HG02970 (cell line): ENCODE measurements at regions not wholly inside any gene's neighbourhood (a gene's known extent, or its start where the extent isn't known, plus 50 kb on each side); places are given as distances from the start of the nearest gene placed in this dataset.

Experiments
- ATAC-seq: cut with Tn5 transposase; IDR thresholded peaks from one replicate; pipeline ENCODE4 v1.9.1; 2021; ENCODE audit warnings: mild to moderate bottlenecking, moderate library complexity, moderate number of reproducible peaks; ENCODE audit not compliant: unreplicated experiment, low FRiP score

- peak; percentile 73 for ATAC-seq
These were observed 98.6 kb downstream of the BCL2L11 start for GRCh38 chr2:111219285-111219684.

DNA sequence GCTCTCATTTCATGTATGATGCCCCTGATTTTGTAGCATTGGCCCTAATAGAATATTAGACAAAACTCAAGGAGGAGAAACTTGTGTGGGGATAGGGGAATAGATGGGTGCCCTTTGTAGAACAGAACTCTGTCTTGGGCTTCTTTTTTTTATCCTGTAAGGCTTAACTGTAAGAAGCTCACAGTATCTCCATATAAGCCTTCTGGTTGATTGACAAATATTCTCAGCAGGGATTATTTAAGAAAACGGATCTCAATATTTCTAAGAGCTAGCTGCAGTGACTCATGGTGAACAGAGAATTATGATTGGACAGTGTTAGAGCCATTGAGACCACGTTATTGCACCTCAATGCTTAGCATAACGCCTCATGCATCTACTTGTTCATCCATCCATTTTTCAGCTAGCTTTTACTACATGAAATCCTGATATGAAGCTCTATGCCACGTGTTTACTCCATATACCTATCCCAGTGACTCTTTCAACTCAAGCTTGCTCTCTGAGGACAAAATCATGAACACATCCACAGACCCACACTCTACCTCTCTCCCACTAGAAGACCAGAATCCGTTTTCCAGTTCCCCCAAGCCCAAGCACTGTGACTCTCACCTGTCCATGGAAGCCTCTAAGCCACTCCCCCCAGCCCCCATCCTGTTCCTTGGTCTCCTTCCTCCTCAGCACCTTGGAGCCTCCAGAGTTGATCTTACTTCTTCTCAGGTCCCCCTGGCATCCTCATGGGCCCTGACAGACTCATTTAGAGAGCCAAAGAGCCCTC is 99.2 kb downstream of the BCL2L11 start:
- no peak for ATAC-seq

DNA sequence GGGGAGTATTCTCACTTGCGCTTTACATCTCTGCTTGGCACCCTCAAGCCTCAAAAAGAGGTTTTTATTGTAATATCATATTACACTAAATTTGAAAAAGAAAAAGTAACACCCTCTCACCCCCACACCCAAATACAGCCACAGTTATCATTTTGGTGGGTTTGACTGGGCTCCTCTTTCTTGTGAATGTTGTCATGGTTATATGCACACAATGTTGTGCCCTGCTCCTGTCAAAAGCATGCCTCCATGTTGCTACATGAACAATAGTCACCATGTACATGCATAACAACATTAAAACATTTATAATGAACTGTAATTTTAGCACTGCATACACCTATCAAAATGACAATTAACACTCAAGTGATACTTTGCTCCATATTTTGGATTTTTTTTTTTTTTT is 100.2 kb downstream of the BCL2L11 start:
- ATAC-seq, result no peak

DNA sequence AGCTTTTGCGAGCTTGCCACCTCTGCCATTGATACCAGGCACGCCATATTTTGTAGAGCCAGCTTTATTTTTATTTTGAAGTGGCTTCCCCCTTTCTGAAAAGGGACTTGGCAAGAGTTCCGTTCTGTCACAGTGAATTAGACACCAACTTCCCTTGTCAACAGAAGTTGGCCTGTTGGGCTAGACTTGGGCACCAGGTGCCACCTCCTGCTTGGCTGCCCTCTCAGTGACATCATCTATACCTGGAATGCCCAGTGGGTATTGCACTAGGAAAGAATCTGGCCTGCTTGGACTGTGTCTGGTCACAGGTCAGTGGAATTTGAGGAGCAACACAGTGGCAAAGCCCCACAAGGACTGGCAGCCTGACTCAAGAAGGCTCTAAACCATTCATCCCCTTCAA is 101.0 kb downstream of the BCL2L11 start:
- ATAC-seq, result no peak

GRCh38 chr2:111222204-111222866 is 101.6 kb downstream of the BCL2L11 start:
- no peak for ATAC-seq

GRCh38 chr2:111225856-111226255 is 105.1 kb downstream of the BCL2L11 start:
- no peak for ATAC-seq

- ATAC-seq, result no peak
These were observed 106.4 kb downstream of the BCL2L11 start for GRCh38 chr2:111226876-111227700.

DNA sequence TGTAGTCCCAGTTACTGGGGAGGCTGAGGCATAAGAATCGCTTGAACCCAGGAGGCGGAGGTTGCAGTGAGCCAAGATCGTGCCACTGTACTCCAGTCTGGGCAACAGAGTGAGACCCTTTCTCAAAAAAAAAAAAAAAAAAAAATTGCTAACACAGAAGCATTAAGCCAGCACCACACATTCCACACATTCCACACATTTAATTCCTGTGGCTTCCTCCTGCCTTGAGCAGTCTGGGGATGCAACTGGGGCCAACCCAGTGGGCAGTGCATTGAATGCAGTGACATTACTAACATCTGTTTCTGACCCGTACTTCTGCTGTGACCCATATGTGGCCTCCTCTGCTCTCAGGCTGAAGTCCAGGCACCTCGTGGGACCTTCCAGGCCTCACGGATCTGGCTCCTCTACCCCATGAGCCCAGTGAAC is 107.0 kb downstream of the BCL2L11 start:
- no peak for ATAC-seq

DNA sequence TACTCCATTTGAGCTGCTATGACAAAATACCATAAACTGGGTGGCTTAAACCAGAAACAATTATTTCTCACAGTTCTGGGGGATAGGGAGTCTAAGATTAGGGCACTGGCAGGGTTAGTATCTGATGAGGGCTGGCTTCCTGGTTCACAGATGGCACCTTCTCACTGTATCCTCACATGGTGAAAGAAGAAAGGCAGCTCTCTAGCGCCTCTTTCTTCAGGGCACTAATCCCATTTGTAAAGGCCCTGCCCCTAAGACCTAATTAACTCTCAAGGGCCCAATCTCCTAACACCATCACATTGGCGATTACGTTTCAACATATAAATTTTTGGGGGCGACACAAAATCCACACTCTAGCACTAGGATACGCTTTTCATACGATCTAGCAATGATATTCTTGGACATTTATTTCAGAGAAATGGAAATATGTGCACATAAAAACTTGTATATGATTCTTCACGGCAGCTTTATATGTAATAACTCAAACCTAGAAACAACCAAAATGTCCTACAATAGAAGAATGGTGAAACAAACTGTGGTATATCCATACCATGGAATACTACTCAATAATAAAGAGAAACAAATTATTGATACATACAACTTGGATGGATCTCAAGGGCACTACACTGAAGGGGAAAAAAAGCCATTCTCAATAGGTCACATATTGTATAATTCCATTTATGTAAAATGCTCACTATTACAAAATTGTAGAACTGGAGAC is 111.0 kb downstream of the BCL2L11 start:
- ATAC-seq, result no peak

DNA sequence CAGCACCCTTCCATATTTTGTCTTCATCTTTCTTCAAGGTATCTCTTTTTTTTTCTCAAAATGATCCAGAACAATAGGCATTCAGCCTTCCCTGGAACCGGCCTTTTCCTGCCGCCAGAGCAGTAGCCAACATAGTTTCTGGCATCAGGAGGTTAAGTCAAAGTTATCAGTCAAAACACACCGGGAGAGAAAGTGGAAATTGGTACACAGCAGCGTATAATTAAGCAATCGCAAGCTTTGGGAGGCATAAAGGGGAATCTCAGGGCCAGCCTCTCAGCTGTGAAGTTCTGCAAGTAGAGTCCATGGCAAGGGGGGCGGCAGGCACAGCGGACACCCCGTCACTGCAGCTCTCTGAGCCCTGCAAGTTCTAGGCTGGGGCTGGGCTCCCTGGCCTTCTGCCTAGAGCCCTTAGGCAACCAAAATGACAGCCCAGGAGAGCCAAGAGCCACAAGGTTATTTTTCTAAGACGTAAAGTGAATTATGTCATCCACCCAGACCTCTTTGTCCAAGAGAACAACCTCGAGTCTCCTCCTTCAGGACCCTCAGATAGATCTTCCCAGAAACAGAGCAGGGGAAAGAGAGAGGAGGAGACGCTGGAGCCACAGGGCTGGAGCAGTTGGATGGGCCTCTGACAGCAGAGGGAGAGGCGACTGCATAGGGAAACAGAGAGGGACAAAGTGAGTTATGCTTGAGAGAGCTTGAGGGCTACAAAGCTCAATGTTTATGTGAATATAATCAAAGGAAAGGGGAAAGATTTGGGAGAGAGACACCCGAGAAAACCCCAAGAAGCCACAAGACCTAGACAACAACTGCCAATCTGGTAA is 114.7 kb downstream of the BCL2L11 start:
- ATAC-seq, result no peak

DNA sequence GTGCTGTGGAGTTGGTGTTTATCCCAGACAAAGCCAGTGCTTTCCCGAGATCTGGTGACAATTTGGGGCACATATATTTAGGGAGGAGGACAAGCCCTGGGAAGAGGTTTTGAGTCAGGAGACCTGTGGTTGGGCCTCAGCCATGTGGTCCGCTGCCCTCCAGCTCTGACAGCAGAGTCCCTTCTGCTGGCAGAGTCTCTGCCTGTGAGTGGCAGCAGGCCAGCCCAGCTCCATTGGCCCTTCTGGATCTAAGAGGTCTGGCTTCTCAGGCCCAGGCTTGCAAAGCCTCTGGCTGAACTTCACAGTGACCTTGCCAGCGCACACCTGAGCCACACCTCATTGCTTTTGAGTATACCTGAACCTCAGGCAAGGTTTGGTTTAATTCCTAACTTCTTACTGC is 115.3 kb downstream of the BCL2L11 start:
- ATAC-seq, result no peak

GRCh38 chr2:111238296-111238695 is 117.6 kb downstream of the BCL2L11 start:
- no peak for ATAC-seq

DNA sequence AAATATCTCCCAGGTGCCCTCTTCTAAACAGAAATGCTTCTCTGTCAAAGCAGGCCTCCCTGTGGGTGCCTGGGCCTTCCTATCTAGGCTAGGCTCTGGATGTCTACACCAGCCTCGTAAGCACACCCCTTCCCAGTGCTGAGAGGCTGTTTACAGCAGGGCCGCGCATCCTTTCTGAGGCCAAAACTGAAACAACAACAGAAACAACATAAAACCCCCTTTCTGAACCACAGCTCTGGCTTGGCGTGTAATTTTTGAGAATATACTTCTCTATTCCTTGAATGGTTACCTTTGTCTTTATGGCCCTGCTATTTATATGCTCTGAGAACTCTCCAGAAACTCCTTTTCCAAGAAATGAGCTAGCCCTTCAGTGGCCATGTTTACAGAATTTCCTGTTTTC is 118.4 kb downstream of the BCL2L11 start:
- ATAC-seq, result no peak

- ATAC-seq, result no peak
These were observed 119.0 kb downstream of the BCL2L11 start for GRCh38 chr2:111239581-111240249.

DNA sequence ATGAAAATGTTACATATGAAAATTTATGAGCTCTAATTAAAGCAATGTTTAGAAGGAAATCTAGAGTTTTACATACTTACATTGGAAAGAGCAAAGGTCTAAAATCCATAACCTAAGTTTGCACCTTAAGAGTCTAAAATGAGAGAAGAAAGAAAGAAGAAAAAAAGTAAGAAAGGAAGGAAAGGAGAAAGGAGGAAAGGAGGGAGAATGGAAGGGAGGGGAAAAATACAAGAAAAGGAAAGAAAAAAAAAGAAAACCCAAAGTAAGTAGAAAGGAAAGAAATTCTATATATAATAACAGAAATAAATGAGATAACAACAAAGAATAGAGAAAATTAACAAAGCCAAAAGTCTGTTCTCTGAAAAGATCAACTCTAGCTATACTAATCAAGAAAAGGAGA is 122.6 kb downstream of the BCL2L11 start:
- no peak for ATAC-seq

DNA sequence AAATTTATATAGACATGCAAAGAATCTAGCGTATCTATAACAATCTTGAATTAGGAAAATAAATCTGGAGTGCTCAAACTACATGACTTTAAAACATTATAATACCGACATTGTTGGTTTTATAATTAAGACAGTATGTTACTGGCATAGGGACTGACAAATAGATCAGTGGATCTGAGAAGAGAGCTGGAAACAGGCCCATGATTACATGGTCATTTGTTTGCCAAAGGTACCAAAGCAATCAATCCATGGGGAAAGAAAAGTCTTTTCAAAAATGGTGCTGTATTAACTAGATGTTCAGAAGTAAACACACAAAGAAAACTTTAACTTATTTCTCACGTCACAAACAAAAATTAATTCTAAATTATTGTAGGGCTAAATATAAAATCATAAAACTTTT is 124.2 kb downstream of the BCL2L11 start:
- ATAC-seq, result no peak

- no peak for ATAC-seq
These were observed 125.9 kb downstream of the BCL2L11 start for GRCh38 chr2:111246620-111247061.

GRCh38 chr2:111247491-111247890 is 126.8 kb downstream of the BCL2L11 start:
- no peak for ATAC-seq

DNA sequence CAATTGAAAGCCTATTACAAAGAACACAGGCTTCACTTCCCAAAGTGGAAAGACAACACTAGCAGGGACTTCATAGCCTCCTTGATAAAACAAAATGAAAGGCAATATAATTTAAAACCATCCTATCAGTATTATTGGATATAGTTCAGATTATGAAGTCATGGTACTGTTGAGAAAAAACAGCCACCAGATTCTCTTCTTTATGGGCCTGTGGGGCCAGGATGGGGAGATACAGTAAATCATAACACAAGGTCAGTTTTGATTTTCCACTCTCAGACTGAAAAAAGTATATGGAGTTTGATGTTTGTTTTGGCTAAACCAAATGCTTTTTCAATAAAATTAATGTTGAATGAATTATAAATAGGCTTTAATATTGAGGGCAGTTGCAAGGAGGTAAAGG is 129.1 kb downstream of the BCL2L11 start:
- ATAC-seq, result no peak
